WTC11 (cell line): ENCODE measurements at regions not wholly inside any gene's neighbourhood (a gene's known extent, or its start where the extent isn't known, plus 50 kb on each side); places are given as distances from the start of the nearest gene placed in this dataset.

ENCODE experiments used
- ATF6 ChIP-seq: sonication (generic); formaldehyde crosslinking; IDR thresholded peaks from 2 replicates; pipeline ENCODE4 v1.8.1; 2023; ENCODE audit warnings: mild to moderate bottlenecking, missing genetic modification reagents
- CREB1 ChIP-seq: sonication (generic); formaldehyde crosslinking; IDR thresholded peaks from 2 replicates; pipeline ENCODE4 v1.8.0; 2023; ENCODE audit warnings: mild to moderate bottlenecking, missing genetic modification reagents
- CTCF ChIP-seq: fragments of 200-600 bp; IDR thresholded peaks from 2 replicates; pipeline ENCODE4 v1.8.0; 2022; ENCODE audit warnings: antibody characterized with exemption
- ELF4 ChIP-seq: sonication (generic); formaldehyde crosslinking; IDR thresholded peaks from 2 replicates; pipeline ENCODE4 v1.8.1; 2022; ENCODE audit warnings: low read depth, mild to moderate bottlenecking, moderate library complexity, missing genetic modification reagents
- FOXK1 ChIP-seq: sonication (generic); formaldehyde crosslinking; IDR thresholded peaks from 2 replicates; pipeline ENCODE4 v1.8.0; 2022; ENCODE audit warnings: mild to moderate bottlenecking, moderate library complexity, missing genetic modification reagents
- MYBL2 ChIP-seq: sonication (generic); formaldehyde crosslinking; IDR thresholded peaks from 2 replicates; pipeline ENCODE4 v1.8.1; 2023; ENCODE audit warnings: mild to moderate bottlenecking, moderate library complexity, missing genetic modification reagents
- NFE2L1 ChIP-seq: sonication (generic); formaldehyde crosslinking; IDR thresholded peaks from 2 replicates; pipeline ENCODE4 v1.8.1; 2023; ENCODE audit warnings: missing genetic modification reagents
- TEAD4 ChIP-seq: sonication (generic); formaldehyde crosslinking; IDR thresholded peaks from 2 replicates; pipeline ENCODE4 v1.8.0; 2022; ENCODE audit warnings: mild to moderate bottlenecking, missing genetic modification reagents
- USF2 ChIP-seq: sonication (generic); formaldehyde crosslinking; IDR thresholded peaks from 2 replicates; pipeline ENCODE4 v1.8.1; 2023; ENCODE audit warnings: mild to moderate bottlenecking, missing genetic modification reagents, moderate library complexity
- ZNF671 ChIP-seq: fragments of 250-450 bp; sonication (Bioruptor Pico); IDR thresholded peaks from 2 replicates; pipeline ENCODE4 v1.8.0; 2021; ENCODE audit warnings: mild to moderate bottlenecking
- ZSCAN18 ChIP-seq: fragments of 250-450 bp; sonication (Bioruptor Pico); IDR thresholded peaks from 2 replicates; pipeline ENCODE4 v2.1.2; 2022; ENCODE audit warnings: mild to moderate bottlenecking, moderate library complexity

- TF ChIP-seq ZSCAN18 (CRISPR knock-in tag) (no peak), CTCF (no peak), FOXK1 (no peak), TEAD4 (CRISPR knock-in tag) (no peak), CREB1 (CRISPR knock-in tag) (no peak), USF2 (CRISPR knock-in tag) (no peak), ELF4 (CRISPR knock-in tag) (no peak), ATF6 (CRISPR knock-in tag) (no peak), MYBL2 (no peak), NFE2L1 (no peak), ZNF671 (CRISPR knock-in tag) (no peak)
Observed at GRCh38 chr4:66160606-66161005, 490.3 kb upstream of the EPHA5 start.
